ENCODE measurements at regions not wholly inside any gene's neighbourhood (a gene's known extent, or its start where the extent isn't known, plus 50 kb on each side); places are given as distances from the start of the nearest gene placed in this dataset.

DNA sequence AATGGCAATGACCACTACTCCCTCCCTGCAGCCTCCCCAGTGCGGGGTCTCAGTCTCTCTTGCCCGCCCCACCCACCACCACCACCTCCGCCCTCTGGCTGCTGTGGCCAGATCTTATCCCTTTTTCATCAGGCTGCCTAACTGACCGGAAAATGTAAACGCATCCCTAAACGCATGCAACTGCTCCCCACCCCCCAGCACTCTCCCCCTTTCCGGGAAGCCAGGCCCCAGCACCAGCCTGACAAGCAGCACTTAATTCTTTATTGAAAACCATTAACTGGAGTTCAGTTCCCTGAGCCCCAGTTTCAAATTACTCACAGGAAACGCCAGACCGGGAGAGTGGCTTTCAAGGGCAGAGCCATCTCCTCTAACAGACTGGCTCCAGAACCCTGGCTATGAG, 147.7 kb downstream of the DMRTA2 start:
- TF ChIP-seq, protein P1, sequence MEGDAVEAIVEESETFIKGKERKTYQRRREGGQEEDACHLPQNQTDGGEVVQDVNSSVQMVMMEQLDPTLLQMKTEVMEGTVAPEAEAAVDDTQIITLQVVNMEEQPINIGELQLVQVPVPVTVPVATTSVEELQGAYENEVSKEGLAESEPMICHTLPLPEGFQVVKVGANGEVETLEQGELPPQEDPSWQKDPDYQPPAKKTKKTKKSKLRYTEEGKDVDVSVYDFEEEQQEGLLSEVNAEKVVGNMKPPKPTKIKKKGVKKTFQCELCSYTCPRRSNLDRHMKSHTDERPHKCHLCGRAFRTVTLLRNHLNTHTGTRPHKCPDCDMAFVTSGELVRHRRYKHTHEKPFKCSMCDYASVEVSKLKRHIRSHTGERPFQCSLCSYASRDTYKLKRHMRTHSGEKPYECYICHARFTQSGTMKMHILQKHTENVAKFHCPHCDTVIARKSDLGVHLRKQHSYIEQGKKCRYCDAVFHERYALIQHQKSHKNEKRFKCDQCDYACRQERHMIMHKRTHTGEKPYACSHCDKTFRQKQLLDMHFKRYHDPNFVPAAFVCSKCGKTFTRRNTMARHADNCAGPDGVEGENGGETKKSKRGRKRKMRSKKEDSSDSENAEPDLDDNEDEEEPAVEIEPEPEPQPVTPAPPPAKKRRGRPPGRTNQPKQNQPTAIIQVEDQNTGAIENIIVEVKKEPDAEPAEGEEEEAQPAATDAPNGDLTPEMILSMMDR (IDR thresholded peaks at IDR 0.05 in 2 of 3, conservative IDR thresholded peaks at IDR 0.05 in 1 of 3; ENCODE audit: borderline replicate concordance in 1 of 3, insufficient read depth in 1 of 3, low read depth in 2 of 3, low read length in 2 of 3) = no peak
- no peak for TF ChIP-seq RAD21 (IDR thresholded peaks at IDR 0.05; ENCODE audit: low read depth)
- TF ChIP-seq POLR2A (IDR thresholded peaks at IDR 0.05; ENCODE audit: borderline replicate concordance, extremely low read depth, insufficient read depth, insufficient read length) = no peak
